ENCODE measurements at regions not wholly inside any gene's neighbourhood (a gene's known extent, or its start where the extent isn't known, plus 50 kb on each side); places are given as distances from the start of the nearest gene placed in this dataset.
A peak's percentile ranks its signal among the peaks of the same experiment; 100 is the strongest.

DNA sequence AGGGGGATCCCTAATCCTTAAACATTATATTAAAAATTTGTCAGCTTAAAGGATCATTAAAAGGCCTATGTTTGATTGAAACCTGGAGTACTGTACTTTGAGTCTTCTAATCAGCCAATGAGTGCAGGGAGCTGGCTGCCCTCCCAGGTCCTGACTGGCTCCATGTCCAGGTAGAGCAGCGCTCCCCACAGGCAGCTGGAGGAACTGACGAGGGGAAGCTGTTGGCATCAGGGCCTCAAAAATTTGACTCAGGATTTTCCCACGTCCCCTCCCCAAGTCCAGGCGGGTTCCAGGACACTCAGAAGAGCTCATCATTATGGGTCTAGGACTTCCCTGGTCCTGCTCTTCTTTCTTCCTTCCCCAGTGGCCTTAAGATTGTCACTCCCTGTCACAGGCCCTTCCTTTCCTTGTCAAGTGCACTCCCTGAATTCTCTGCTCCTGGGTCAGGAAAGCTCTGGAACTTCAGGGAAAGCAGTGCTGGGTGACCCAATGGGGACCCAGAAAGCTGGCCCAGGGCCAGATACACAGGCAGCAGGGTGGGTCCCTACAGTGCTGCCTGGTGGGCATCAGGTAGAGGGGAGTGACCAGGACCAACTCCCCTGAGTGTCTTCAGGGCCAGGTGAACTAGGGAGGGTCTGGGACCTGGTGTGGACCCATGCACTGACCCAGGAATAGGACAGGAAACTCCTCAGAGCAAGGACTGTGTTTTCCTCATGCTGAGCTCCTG is 65.5 kb downstream of the GGTLC2 start:
- intact Hi-C loops (cut with DNase I): no loop called here
- Histone ChIP-seq H3K36me3 (no peaks in the 10 kb centered on the region), H3K4me3 (no peak overlapping the region), H3K27ac (no peak overlapping the region), H3K4me1 (peaks cover 0 to 13% of the 10 kb centered on the region in 2 donors), H3K27me3 (no peaks in the 10 kb centered on the region), H3K9me3 (no peaks in the 10 kb centered on the region)
- DNase-seq (no peak), ATAC-seq (no peak)
- no peak for TF ChIP-seq CTCF (IDR thresholded peaks at IDR 0.05)

GRCh38 chr22:22710719-22711531 is 66.5 kb downstream of the GGTLC2 start:
- Histone ChIP-seq H3K9me3 (no peaks in the 10 kb centered on the region), H3K36me3 (no peaks in the 10 kb centered on the region), H3K4me3 (no peak overlapping the region), H3K4me1 (peaks cover 0 to 14% of the 10 kb centered on the region in 2 donors), H3K27ac (no peak overlapping the region), H3K27me3 (no peaks in the 10 kb centered on the region)
- intact Hi-C loops (cut with DNase I): no loop called here
- ATAC-seq (peak; percentile 83), DNase-seq (peak in 3 of 4 donors; percentile 49 to 93 (median 60))
- peak; percentile 97 for TF ChIP-seq CTCF (IDR thresholded peaks at IDR 0.05)

DNA sequence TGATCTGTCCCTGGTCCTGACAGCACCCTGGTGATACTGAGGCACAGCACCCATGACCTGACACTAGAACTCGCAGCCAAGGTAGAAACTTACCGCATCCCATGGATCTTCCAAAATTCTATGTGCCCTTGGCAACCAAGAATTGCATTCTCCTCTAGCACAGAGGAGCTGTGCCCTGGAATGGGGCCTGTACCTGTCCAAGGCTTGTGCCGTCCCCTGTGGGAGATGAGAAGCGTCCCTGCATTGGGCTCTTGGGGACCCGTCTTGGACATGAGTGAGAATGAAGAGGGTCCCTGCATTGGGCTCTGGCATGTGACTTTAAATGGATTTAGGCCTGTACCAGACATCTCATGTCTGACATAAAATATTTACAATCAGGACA is 67.1 kb downstream of the GGTLC2 start:
- no peak for TF ChIP-seq CTCF (IDR thresholded peaks at IDR 0.05)
- Histone ChIP-seq H3K9me3 (no peaks in the 10 kb centered on the region), H3K4me1 (peaks cover 0 to 14% of the 10 kb centered on the region in 2 donors), H3K36me3 (no peaks in the 10 kb centered on the region), H3K27ac (no peak overlapping the region), H3K27me3 (no peaks in the 10 kb centered on the region), H3K4me3 (no peak overlapping the region)
- DNase-seq (no peak), ATAC-seq (no peak)
- intact Hi-C loops (cut with DNase I): no loop called here

DNA sequence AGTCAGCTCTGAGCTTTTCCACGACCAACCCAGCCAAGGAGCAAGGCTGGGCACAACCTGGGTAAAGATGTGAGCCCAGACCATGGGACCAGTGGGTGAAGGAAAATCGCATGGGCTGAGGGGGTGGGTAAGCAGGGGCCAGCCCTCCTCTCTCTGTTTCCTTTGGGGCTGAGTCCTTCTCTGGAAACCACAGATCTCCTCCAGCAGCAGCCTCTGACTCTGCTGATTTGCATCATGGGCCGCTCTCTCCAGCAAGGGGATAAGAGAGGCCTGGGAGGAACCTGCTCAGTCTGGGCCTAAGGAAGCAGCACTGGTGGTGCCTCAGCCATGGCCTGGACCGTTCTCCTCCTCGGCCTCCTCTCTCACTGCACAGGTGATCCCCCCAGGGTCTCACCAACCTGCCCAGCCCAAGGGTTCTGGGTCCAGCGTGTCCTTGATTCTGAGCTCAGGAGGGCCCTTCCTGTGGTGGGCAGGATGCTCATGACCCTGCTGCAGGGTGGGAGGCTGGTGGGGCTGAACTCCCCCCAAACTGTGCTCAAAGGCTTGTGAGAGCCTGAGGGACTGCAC is 67.8 kb downstream of the GGTLC2 start:
- intact Hi-C loops (cut with DNase I): no loop called here
- Histone ChIP-seq H3K36me3 (no peaks in the 10 kb centered on the region), H3K4me3 (no peak overlapping the region), H3K27me3 (no peaks in the 10 kb centered on the region), H3K9me3 (no peaks in the 10 kb centered on the region), H3K4me1 (peaks cover 0 to 14% of the 10 kb centered on the region in 2 donors), H3K27ac (no peak overlapping the region)
- no peak for DNase-seq
- TF ChIP-seq CTCF (IDR thresholded peaks at IDR 0.05): no peak
- ATAC-seq: no peak

Measured in left lung (tissue), 4 donors.